ENCODE measurements at regions not wholly inside any gene's neighbourhood (a gene's known extent, or its start where the extent isn't known, plus 50 kb on each side); places are given as distances from the start of the nearest gene placed in this dataset.

GRCh38 chr17:34776456-34777443 lies 184.5 kb downstream of the CCT6B start:
- no peak for DNase-seq (ENCODE audit: low read depth)

GRCh38 chr17:34773036-34773435 lies 188.2 kb downstream of the CCT6B start:
- DNase-seq (ENCODE audit: low read depth), result no peak

GRCh38 chr17:34771891-34772290 lies 189.4 kb downstream of the CCT6B start:
- no peak for DNase-seq (ENCODE audit: low read depth)

GRCh38 chr17:34770586-34770985 lies 190.7 kb downstream of the CCT6B start:
- no peak for DNase-seq (ENCODE audit: low read depth)

- no peak for DNase-seq (ENCODE audit: low read depth)
Observed at GRCh38 chr17:34769899-34770298, 190.5 kb downstream of the TMEM132E start.

GRCh38 chr17:34769049-34769448 lies 189.7 kb downstream of the TMEM132E start:
- no peak for DNase-seq (ENCODE audit: low read depth)

- no peak for DNase-seq (ENCODE audit: low read depth)
Observed at GRCh38 chr17:34765291-34765690, 185.9 kb downstream of the TMEM132E start.

GRCh38 chr17:34764716-34765115 lies 185.3 kb downstream of the TMEM132E start:
- DNase-seq (ENCODE audit: low read depth), result no peak

GRCh38 chr17:34763728-34764665 lies 184.6 kb downstream of the TMEM132E start:
- DNase-seq (ENCODE audit: low read depth), result no peak

GRCh38 chr17:34762078-34762477 lies 182.7 kb downstream of the TMEM132E start:
- DNase-seq (ENCODE audit: low read depth), result no peak

- DNase-seq (ENCODE audit: low read depth), result no peak
Observed at GRCh38 chr17:34761646-34762045, 182.3 kb downstream of the TMEM132E start.

- no peak for DNase-seq (ENCODE audit: low read depth)
Observed at GRCh38 chr17:34760931-34761495, 181.6 kb downstream of the TMEM132E start.

- no peak for DNase-seq (ENCODE audit: low read depth)
Observed at GRCh38 chr17:34758718-34759117, 179.3 kb downstream of the TMEM132E start.

- no peak for DNase-seq (ENCODE audit: low read depth)
Observed at GRCh38 chr17:34758316-34758715, 178.9 kb downstream of the TMEM132E start.

- DNase-seq (ENCODE audit: low read depth), result no peak
Observed at GRCh38 chr17:34757611-34758010, 178.2 kb downstream of the TMEM132E start.

GRCh38 chr17:34757106-34757505 lies 177.7 kb downstream of the TMEM132E start:
- no peak for DNase-seq (ENCODE audit: low read depth)

- peak; percentile 58 for DNase-seq (ENCODE audit: low read depth)
Observed at GRCh38 chr17:34756637-34757021, 177.2 kb downstream of the TMEM132E start.

GRCh38 chr17:34755981-34756636 lies 176.7 kb downstream of the TMEM132E start:
- no peak for DNase-seq (ENCODE audit: low read depth)

GRCh38 chr17:34755371-34755770 lies 176.0 kb downstream of the TMEM132E start:
- no peak for DNase-seq (ENCODE audit: low read depth)

GRCh38 chr17:34750004-34750403 lies 170.6 kb downstream of the TMEM132E start:
- no peak for DNase-seq (ENCODE audit: low read depth)

GRCh38 chr17:34741967-34742366 lies 162.6 kb downstream of the TMEM132E start:
- no peak for DNase-seq (ENCODE audit: low read depth)
